ENCODE measurements at regions not wholly inside any gene's neighbourhood (a gene's known extent, or its start where the extent isn't known, plus 50 kb on each side); places are given as distances from the start of the nearest gene placed in this dataset.

DNA sequence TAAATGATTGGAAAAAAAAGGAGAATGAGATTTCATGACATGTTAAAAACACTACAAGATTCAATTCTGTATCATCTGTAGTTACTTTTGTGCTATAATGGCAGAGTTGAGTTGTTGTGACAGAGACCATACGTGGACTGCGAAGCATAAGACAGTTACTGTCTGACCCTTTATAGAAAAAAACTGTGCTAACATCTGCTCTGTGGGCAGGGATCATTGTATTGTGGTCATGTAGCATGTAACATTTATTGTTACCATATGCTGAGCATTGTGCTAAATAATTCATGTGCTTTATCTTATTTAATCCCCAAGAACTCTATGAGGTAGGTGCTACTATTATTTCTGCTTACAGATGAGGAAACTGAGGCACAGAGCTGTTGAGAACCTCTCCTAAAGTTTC is 147.3 kb upstream of the HMHB1 start:
- no peak for DNase-seq (ENCODE audit: low read depth)

DNA sequence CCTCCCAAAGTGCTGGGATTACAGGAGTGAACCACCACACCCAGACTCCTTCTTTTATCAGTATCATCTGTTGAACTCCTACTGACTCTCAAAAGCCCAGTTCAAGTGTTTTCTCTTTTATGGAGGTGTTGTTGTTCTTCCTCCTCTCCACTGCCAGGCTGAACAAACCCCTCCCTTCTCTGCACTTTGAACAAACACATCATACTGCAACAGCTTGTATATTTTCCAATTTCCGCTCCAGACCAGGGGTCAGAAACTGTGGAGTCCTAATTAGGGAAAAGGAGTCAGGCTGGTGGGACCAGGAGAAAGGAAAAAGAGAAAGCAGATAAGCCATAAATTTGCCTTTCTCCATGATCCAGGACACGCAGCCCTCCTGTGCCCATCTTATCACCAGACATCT is 148.1 kb upstream of the HMHB1 start:
- DNase-seq (ENCODE audit: low read depth) = no peak

DNA sequence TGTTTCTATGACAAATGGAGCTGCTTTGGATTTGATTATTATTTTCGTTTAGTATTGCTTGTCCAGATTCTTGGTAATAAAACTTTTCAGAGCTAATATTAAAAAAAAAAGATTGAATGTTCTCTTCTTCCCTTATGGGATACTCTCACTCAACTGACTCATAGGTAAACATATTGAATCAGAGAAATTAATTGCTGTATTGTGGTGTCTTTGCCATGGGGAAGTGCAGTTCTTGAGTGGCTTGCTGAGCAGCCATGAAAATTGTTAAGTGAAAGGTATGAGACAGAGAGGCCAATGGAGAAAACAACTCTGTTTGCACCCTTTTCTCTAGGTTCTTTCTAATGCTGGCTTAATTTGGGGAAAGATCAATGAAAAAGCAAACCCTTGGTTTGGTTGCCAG is 149.9 kb upstream of the HMHB1 start:
- no peak for DNase-seq (ENCODE audit: low read depth)

DNA sequence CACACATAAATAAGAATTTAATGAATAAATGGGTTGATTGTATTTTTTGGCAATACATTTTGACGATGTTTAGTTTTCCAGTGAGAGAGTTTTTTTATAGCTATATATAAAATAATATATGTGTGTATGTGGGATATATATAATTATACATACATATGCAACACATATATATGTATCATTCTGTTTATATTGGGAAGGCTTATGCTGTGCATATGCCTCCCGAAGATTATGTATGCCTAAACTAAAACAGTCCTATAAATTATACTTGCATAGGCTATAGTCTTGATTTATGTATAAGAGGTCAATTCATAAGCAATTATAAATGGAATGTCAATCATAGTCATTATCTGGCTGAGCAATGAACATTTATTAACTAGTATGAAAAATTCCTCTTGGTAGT is 151.3 kb upstream of the HMHB1 start:
- DNase-seq (ENCODE audit: low read depth) = no peak

DNA sequence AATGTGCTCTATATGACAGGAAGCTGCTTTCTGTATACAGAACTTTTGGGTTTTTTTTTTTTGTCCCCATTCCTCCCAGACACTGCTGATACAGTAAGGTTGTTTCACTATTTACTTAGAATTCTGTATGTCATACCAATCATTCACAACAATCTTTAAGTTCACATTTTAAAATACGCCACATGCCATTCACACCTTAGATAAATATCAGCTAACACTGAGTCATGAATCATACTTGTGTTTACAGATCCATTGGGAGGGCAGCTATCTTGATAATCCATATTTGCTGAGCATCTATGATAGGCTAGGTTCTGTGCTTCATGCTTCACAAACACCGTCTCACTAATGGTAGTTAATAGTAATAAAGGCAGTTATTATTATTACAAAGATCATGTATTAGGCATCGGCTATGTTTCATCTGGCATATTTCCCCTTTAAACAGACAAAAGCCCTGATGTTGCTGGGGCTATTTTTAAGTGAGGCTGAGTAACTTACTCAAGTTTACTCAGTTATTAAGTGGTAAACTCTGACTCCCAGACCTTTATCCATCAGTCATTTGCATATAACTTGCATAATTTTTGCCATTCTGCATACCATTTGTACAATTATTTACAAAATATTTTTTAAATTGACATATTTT is 152.2 kb upstream of the HMHB1 start:
- no peak for DNase-seq (ENCODE audit: low read depth)

DNA sequence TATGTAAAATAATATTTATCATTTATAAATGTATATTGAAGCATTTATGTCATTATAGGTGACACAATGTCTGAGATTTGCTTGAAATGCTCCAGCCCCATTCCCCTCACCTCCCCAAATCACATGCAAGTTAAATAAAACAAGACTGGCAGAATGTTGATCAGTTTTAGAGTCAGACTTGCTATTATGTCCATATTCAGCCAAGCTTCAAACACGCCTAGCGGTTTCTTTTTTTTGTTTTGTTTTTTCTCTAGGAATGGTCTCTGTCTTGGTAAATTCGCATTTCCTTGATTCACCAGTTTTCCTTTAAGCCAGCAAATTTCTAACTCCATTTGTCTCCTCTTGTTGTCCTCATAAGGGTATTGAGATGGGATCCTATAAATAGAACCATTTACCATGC is 153.0 kb upstream of the HMHB1 start:
- no peak for DNase-seq (ENCODE audit: low read depth)

DNA sequence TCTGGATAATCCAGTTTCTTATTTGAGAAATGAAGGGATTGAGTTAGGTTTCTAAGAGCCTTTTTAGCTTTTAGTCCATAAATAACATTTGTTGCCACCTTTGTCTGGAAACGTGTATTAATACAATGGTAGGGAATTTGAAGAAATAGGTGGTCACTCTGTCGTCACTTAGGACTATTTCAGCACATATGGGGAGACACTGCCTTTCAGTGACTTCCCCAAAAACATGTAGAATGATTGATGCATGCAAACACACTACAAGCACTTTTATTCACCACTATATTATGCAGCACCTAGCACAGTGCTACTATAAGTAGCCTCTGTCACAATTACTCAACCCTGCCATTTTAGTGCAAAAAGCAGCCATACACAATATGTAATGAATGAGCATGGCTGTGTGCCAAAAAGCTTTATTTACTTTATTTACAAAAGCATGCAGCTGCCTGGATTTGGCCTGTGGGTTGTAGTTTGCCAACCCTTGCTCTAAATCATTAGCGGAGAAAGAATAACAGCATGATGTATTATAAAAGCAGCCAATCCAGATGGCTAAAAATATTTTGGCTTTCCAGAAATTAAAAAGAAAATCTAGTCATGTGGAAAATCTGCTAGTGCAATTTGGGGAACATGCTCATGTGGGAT is 154.2 kb upstream of the HMHB1 start:
- no peak for DNase-seq (ENCODE audit: low read depth)

DNA sequence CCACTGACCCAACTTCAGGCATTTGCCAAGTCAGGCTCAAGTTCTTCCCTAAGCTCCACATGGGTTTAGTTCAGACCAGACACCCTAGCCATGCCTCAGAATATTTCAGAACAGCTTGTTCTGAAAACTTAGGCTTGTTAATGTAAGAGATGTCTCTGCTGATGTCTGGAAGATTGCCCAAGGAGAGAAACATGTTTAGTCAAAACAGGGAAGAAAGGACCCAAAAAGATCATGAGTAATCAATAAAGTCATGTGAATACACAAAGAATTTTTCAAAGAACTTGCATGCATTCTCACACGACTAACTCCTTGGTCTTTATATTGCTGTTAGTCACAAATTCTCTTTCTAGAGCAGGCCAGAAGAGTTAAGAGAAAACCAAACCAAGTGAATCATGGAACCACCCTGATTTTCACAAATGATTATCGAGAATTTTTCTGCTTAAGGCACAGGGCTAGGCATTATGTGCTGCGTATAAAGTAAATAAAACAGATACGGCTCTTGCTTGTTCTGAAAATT is 158.1 kb upstream of the HMHB1 start:
- DNase-seq (ENCODE audit: low read depth) = no peak

DNA sequence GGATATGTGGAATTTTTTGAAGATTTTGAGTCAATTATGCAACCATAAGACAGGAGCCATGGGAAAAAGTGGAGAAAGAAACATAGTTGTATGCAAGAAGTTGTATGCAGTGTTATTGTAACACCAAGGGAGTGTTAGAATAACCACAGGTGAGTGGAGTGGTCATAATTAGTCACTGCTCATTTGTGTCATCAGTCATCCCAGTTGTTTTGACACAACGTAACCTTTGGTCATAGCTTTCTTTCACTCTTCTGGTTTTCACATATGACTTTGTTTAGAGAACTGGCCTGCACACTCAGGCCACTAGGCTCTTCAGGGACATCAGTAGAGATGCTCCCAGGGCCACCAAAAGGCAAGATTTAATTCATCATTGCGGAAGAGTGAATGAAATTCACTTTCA is 158.7 kb upstream of the HMHB1 start:
- DNase-seq (ENCODE audit: low read depth) = no peak

DNA sequence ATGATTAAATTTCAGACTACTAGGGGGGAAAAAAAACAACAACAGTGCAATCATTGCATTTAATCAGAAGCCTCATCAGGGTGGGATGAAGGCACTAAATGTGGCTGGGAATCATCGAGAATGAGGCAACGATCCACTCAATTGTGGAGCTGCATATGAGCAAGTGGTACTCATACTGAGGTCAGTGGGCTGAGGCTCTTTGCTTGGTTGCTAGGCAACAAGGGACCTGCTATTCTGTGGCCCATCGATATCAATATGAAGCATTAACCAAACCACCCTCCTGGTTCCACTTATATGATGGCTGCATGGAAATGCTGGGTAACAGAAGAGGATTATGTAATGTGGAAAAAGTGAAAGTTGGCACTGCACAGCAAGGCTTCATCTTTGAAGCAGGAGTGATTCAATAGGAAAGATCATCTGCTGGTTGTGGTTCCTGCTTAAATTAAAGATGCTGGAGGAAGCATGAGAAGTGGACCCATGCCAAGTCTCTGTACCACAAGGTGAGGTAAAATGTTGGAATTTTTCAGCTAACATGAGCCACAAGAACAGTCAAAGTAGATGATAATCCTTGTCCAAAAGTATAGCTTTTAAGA is 159.8 kb upstream of the HMHB1 start:
- no peak for DNase-seq (ENCODE audit: low read depth)

DNA sequence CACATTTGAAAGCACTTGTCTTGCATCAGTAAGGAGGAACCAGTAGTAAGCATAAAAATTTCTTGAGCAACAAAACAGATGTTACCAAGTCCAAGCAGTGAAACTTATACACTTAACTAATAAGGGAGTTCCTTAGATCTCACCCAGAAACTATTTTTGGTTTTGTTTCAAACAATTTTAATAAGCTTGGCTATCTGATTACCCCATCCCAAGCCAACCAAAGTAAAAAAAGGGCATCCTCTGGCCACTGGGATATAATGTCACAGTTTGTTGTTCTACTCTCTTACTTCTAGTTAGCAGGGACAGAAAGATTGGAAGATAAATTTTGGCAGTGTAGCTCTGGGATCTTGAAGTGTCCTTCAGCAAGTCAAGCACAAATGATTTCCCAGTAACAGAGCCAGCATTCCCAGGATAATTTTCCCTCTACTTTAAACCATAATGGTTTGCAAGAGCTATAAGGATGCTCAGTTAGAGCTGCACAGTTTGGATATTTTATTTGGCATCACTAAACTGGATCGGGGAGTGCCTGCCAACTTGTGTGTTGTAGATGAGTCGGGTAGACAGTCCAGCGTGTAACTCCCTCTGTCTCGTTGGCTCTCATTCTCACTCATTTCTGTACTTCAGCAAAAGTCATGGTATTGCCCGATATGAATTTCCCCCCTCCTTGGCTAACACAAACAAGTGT is 161.9 kb upstream of the HMHB1 start:
- DNase-seq (ENCODE audit: low read depth) = peak; percentile 41

DNA sequence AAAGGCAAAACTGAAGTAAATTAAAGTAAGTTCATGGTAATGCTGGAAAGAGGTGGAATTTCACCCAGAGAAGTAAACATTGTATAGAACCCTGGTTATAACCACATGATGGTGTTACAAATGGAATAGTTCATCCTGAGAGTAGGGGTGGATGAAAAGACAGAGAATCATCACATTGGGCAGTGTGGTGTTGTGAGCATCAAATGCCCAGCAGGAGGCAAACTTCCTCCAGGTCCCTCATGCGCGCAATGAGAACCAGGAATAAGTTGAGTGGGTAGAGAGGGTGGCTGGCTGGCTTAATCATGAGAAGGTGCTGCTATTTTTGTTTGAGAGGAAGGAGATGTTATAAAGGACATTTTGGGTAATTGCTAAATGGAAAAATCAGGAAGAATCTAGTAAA is 163.3 kb upstream of the HMHB1 start:
- DNase-seq (ENCODE audit: low read depth) = peak; percentile 17

DNA sequence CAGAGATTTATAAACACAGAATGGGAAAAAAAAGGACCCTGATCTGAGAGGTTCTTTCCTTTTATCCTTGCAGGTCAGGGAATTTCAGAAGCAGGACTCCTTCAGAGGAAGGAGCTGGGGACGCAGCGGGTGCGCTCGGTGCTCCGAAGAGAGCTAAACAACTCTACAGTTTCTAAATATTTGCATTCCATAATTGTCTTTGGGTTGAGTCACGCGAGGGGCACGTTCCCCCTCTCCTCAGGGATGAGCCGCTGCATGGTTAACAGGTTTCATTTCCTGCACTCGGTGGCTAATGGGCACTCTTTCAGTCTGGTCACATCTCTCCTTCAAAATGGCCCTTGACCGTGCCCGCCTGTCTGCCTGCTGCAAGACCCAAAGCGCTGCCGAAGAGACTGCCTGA is 165.0 kb upstream of the HMHB1 start:
- no peak for DNase-seq (ENCODE audit: low read depth)

DNA sequence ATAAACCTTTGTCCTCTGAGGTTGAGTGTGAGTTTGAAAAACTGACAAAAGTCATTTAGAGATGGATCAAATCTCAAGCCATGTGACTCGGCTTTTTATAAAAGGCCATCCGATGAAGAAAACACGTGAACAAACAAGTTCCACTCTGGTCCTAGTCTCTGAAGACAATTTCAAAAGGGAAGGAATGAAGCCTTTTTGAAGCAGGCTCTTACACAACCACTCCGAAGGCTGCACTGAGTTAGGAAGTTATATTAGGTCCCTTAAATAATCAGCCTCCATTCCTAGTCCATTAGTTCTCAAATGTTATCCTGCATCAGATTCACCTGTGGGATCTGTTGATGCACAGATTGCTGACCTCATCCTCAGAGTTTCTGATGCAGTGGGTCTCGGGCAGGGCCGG is 166.6 kb upstream of the HMHB1 start:
- DNase-seq (ENCODE audit: low read depth) = no peak

DNA sequence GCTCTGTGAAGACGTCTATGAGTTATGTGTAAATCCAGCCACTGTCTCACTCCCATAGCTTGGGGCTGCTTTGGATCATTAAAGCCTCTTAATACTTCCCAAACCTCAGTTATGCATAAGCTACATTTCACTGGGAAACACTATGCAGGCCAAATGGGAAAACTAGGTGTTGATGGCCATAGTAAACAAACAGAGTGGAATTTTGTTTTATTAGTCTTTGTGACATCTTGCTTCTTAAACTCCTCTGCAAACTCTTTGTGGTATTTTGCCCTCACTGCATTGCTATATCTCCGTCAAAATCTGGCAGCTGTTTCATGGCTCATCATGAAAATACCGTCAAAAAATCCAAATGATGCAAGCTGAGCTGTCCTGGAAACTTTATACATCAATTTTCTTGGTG is 167.2 kb upstream of the HMHB1 start:
- DNase-seq (ENCODE audit: low read depth) = peak; percentile 46

DNA sequence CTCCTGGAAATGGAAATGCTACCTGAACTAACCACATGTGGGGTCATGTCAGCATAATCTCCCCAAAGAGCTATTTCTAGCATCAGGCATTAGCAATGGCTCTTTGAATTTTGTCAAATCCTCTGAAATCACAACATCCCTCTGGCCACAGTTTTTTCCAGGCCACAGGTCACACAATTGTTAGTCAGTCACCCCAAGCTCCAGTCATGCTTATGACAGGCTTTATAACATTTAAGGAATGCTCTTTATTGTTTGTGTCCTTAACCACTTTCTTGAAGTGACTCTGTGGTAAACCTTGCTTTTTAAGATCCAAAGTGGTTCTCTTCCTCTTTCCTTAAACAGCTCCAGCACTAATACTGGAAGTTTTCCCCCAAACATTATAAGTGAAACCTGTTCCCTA is 169.2 kb upstream of the HMHB1 start:
- no peak for DNase-seq (ENCODE audit: low read depth)

DNA sequence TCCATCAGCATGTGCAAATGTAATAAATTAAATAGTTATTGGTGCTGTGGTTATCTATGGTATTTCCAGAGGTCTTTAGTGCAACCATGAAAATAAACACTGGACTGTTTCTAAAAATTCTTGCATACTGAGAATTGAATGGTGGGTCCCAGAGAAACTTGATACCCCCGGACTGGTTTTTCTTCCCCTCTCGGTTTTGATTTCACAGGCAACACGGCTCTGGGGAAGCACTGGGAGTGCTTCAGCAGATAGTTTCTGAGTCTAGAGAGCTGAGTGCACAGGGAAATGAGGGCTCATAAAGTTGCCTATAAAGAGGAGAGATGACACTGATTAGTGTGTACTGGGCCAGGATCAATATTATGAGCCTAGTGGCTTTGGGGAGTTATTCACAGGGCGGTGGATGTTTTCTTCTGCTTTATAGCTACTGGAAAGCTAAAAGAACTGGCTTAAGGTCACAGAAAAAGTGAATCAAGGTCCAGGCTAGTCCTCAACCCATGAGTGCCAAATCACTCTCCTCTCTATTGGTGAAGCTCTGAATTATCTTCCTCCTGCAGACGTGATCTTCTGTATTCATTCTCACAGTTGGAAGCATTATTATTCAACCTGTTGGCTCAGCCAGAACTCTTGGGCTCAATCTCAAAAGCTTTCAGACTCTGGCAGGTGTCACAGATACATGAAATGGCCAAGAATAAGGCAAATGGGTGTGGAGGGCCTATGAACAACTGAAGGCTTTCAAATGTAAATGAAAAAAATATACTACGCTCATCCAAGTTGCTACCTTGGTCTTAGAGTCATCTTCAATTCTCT is 170.2 kb upstream of the HMHB1 start:
- peak; percentile 79 for DNase-seq (ENCODE audit: low read depth)

DNA sequence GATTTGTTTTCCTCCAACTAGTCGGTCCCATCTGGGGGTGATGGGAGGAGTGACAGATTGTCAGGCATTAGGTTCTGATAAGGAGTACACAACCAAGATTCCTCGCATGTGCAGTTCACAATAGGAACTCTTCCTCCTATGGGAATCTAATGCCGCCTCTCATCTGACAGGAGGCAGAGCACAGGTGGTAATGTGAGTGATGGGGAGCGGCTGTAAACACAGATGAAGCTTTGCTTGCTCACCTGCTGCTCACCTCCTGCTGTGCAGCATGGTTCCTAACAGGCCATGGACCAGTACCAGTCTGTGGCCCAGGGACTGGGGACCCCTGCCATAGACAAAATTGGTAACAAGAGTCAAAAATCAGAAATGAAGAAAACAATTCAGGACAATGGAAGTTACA is 173.3 kb upstream of the HMHB1 start:
- DNase-seq (ENCODE audit: low read depth) = no peak

DNA sequence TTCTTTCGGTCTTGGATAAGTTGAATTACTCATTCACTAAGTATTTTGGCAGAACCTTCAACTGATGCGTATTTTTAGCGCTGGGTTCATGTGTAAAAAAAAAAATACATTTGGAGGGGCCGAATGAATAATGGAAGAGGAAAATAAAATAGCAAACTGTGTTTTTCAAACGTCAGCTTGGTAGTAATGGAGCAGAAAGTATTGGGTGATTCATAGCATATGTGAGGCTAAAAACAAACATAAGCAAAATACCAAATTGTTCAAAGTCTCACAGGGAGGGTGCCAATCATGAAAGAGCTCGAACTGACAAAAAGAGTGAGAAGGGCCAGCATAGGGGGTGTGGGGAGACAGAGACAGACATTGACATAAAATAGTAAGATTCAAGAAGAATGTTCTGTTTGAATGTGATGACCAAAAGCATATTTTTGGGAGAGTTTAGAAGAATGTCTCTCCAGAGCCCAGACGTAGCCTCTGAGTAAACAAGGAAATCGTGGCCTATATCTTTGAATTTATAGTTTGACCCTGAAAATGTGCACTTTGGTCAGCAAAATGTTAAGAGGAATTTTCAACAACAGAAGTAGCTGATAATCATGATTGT is 174.9 kb upstream of the HMHB1 start:
- DNase-seq (ENCODE audit: low read depth) = peak; percentile 21

DNA sequence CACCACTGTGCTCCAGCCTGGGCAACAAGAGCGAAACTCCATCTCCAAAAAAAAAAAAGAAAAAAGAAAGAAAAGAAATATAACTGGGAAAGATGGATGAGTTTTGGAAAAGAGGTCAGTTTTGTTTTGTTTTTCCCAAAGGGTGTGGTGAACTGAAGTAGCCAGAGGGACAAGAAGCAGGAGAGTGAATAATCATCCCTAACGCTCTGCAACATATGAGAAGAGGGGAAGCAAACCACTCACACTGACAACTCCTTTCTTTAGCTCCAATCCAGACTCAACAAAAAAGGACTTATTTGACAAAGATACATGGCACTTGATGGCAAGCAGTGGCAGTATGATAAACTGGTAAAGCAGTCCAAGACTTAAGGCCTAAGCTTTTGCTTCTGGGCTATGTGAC is 176.1 kb upstream of the HMHB1 start:
- DNase-seq (ENCODE audit: low read depth) = no peak

DNA sequence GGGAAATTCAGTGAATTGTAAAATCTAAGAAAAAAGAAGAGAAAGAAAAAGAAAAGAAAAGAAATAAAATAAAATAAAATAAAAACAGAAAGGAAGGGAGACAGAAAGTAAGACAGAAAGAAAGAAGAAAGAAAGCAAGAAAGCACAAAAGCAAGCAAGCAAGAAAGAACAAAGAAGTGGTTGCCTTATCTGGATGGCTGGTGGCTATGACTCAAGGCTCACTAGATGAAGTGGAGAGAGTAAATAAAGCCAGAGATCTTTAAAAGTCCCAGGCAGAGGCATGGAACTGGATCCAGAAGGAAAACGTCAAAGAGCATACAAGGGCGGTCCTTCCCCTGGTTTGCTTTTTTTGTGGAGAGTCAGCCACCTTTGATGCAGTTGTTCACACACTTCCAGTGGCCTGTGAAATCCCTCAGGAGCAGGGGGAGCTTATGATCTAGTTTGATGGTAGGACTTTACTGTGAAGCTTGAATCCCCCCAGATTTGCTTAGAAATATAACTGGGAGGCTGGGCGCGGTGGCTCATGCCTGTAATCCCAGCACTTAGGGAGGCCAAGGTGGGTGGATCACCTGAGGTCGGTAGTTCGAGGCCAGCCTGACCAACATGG is 176.7 kb upstream of the HMHB1 start:
- DNase-seq (ENCODE audit: low read depth) = no peak

Data from myocyte (in vitro differentiated cells).